Gastrocnemius medialis (tissue), 4 donors: ENCODE measurements at regions not wholly inside any gene's neighbourhood (a gene's known extent, or its start where the extent isn't known, plus 50 kb on each side); places are given as distances from the start of the nearest gene placed in this dataset.

ENCODE experiments used
- ATAC-seq, 2 donors: fragments of 150-250 bp; one replicate each; pipeline ENCODE4 v1.9.1; 2016
- DNase-seq, 2 donors: peaks; one replicate each; pipeline ENCODE4 v3.0.0-alpha.2; 2019
- H3K27ac ChIP-seq, 4 donors: fragments of 200-600 bp; sonication (generic); 1 replicate in 1 of 4; 2 replicates in 3 of 4; pipeline ENCODE4 v1.5.1; 2016 to 2018; ENCODE audit warnings: mild to moderate bottlenecking in 2 of 4, moderate library complexity in 1 of 4
- H3K27me3 ChIP-seq, 3 donors: fragments of 200-600 bp; sonication (generic) in 2 of 3; 1 replicate in 1 of 3; 2 replicates in 2 of 3; pipeline versions ENCODE4 v1.5.1 to v1.6.0; 2016 to 2019; ENCODE audit warnings: mild to moderate bottlenecking in 1 of 3, moderate library complexity in 1 of 3
- H3K36me3 ChIP-seq, 2 donors: fragments of 200-600 bp; sonication (generic) in 1 of 2; one replicate each; pipeline ENCODE4 v1.5.1; 2017 to 2018
- H3K4me1 ChIP-seq, 2 donors: fragments of 200-600 bp; sonication (generic) in 1 of 2; one replicate each; pipeline ENCODE4 v1.5.1; 2016 to 2017; ENCODE audit warnings: mild to moderate bottlenecking in 2 of 2
- H3K4me3 ChIP-seq, 4 donors: fragments of 200-600 bp; sonication (generic) in 3 of 4; 1 replicate in 1 of 4; 2 replicates in 3 of 4; pipeline ENCODE4 v1.5.1; 2016 to 2019; ENCODE audit warnings: mild to moderate bottlenecking in 2 of 4
- H3K9me3 ChIP-seq, 3 donors: fragments of 200-600 bp; sonication (generic) in 2 of 3; 1 replicate in 1 of 3; 2 replicates in 2 of 3; pipeline ENCODE4 v1.5.1; 2016 to 2019
- CTCF ChIP-seq, 5 experiments: fragments of 450-650 bp in 3 of 5; fragments of 200-600 bp in 2 of 5; sonication (generic) in 2 of 5; IDR thresholded peaks in 4 of 5; conservative IDR thresholded peaks in 1 of 5; 1 replicate in 4 of 5; 2 replicates in 1 of 5; pipeline ENCODE4 v1.5.1; 2016 to 2019; ENCODE audit warnings: antibody characterized with exemption in 5 of 5, mild to moderate bottlenecking in 3 of 5, moderate library complexity in 3 of 5
- POLR2A ChIP-seq, 2 donors: fragments of 450-650 bp; IDR thresholded peaks; one replicate each; pipeline ENCODE4 v1.6.1; 2017; ENCODE audit warnings: antibody characterized with exemption in 2 of 2, mild to moderate bottlenecking in 2 of 2, moderate library complexity in 2 of 2
- in situ Hi-C, 4 donors: fragments of 200-750 bp; cut with MboI; loops; one replicate each; pipeline versions ENCODE4 v1.15.0 to v1.8.0; 2017; ENCODE audit warnings: low sequenced_read_pairs in 4 of 4
- intact Hi-C: fragments of 100-400 bp; cut with DNase I; formaldehyde crosslinking; loops from one replicate; pipeline ENCODE4 v1.15.1; 2023; ENCODE audit warnings: low total_unique reads

DNA sequence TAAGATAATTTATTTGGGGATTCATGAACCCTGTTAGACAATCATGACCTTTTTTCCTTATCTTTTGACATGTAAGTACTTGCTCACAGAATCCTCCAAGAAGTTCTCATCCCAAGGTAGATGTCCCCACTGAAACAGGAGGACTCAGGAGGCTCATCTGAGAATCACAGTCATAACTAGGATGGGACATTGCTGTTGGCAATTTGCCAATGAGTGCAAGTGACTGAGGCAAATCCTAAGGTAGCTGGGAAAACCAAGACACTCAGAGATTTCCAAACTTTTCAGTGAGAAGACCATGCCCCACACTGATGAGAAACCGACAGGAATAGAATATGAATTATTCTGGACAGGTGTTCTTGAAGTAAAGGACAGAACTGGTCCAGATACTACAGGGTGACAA is 735.0 kb downstream of the TMEM182 start:
- in situ Hi-C loops, result no loop called here
- ATAC-seq, result no peak

GRCh38 chr2:103506812-103507211 is 745.0 kb downstream of the TMEM182 start:
- Histone ChIP-seq H3K4me3 (no peak overlapping the region), H3K36me3 (no peaks in the 10 kb centered on the region), H3K27ac (no peak overlapping the region), H3K9me3 (no peaks in the 10 kb centered on the region), H3K27me3 (no peaks in the 10 kb centered on the region), H3K4me1 (no peaks in the 10 kb centered on the region)
- intact Hi-C loops, result no loop called here
- ATAC-seq (no peak), DNase-seq (no peak)
- in situ Hi-C loops, result no loop called here
- TF ChIP-seq POLR2A (IDR thresholded peaks at IDR 0.05) (no peak), CTCF (IDR thresholded peaks at IDR 0.05 in 4 of 5, conservative IDR thresholded peaks at IDR 0.05 in 1 of 5) (no peak)

More for the DNA sequence above, 735.0 kb downstream of the TMEM182 start:
- Histone ChIP-seq H3K27me3 (no peaks in the 10 kb centered on the region), H3K4me3 (no peak overlapping the region), H3K9me3 (no peaks in the 10 kb centered on the region), H3K27ac (no peak overlapping the region), H3K36me3 (no peaks in the 10 kb centered on the region), H3K4me1 (no peaks in the 10 kb centered on the region)
- DNase-seq, result no peak
- intact Hi-C loops, result no loop called here
- no peak for TF ChIP-seq POLR2A (IDR thresholded peaks at IDR 0.05)
- TF ChIP-seq CTCF (IDR thresholded peaks at IDR 0.05 in 4 of 5, conservative IDR thresholded peaks at IDR 0.05 in 1 of 5), result no peak

DNA sequence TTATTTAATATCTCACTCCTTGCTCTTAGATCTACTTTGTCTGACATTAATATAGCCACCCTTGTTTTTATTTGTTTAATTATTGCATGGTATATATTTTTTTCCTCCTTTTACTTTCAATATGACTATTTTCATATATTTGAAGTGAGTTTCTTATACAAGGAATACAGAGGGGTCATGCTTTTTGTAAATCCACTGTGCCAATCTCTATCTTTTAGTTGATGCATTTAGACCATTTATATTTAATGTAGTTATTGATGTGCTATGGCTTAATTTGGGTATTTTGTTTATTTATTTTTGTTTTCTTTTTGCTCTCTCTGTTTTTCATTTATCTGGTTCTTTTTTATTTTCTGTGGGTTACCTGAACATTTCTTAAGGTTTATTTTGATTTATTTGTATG is 750.6 kb downstream of the TMEM182 start:
- Histone ChIP-seq H3K4me3 (no peak overlapping the region), H3K36me3 (no peaks in the 10 kb centered on the region), H3K27me3 (no peaks in the 10 kb centered on the region), H3K4me1 (no peaks in the 10 kb centered on the region), H3K27ac (no peak overlapping the region), H3K9me3 (no peaks in the 10 kb centered on the region)
- TF ChIP-seq CTCF (IDR thresholded peaks at IDR 0.05 in 4 of 5, conservative IDR thresholded peaks at IDR 0.05 in 1 of 5) (no peak), POLR2A (IDR thresholded peaks at IDR 0.05) (no peak)
- ATAC-seq (no peak), DNase-seq (no peak)
- intact Hi-C loops, result no loop called here
- in situ Hi-C loops, result no loop called here

DNA sequence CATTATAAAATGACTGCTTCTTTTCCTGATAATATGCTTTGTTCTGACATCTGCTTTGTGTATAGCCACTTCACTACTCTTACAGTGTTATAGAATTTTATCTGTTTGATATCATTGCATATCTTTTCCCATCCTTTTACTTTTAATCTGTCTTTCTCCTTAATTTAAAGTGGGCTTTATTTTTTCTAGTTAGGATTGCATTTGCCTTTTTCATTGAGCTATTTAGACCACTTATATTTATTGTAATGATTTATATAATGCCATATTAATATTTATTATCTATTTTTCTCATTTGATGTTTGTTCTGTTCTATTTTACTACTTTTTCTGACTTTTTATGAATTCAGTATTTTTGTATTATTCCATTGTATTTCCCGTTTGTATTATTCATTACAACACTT is 758.7 kb downstream of the TMEM182 start:
- Histone ChIP-seq H3K27me3 (no peaks in the 10 kb centered on the region), H3K4me1 (no peaks in the 10 kb centered on the region), H3K27ac (no peak overlapping the region), H3K36me3 (no peaks in the 10 kb centered on the region), H3K4me3 (no peak overlapping the region), H3K9me3 (no peaks in the 10 kb centered on the region)
- intact Hi-C loops (no loop called here), in situ Hi-C loops (no loop called here)
- ATAC-seq (no peak), DNase-seq (no peak)
- TF ChIP-seq POLR2A (IDR thresholded peaks at IDR 0.05) (no peak), CTCF (IDR thresholded peaks at IDR 0.05 in 4 of 5, conservative IDR thresholded peaks at IDR 0.05 in 1 of 5) (no peak)

DNA sequence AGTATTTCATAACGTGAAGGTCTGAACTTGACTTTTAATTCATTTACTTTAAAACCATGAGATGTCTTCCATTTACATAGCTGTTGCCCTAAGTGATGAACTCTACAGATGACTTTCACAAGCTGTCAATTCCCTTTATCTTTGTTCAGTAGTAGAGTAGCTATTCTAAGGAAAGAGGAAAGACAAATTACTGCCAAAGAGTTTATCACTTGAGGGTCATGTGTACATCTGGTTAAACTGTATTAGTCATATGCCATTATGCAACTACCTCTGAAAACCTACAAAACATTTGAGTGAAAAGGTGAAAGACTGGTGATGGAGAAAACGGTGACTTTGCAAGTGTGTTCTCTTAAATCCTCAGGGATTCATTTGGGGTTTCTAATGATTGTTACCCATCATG is 763.9 kb downstream of the TMEM182 start:
- in situ Hi-C loops (no loop called here), intact Hi-C loops (no loop called here)
- DNase-seq, result no peak
- no peak for TF ChIP-seq POLR2A (IDR thresholded peaks at IDR 0.05)
- TF ChIP-seq CTCF (IDR thresholded peaks at IDR 0.05 in 4 of 5, conservative IDR thresholded peaks at IDR 0.05 in 1 of 5), result no peak
- Histone ChIP-seq H3K27me3 (no peaks in the 10 kb centered on the region), H3K27ac (no peak overlapping the region), H3K4me3 (no peak overlapping the region), H3K9me3 (no peaks in the 10 kb centered on the region), H3K4me1 (no peaks in the 10 kb centered on the region), H3K36me3 (no peaks in the 10 kb centered on the region)
- ATAC-seq, result no peak
